Kasumi-1 (cell line): ENCODE measurements at regions not wholly inside any gene's neighbourhood (a gene's known extent, or its start where the extent isn't known, plus 50 kb on each side); places are given as distances from the start of the nearest gene placed in this dataset.
A peak's percentile ranks its signal among the peaks of the same experiment; 100 is the strongest.

Experiments used
- DNase-seq, 2 experiments: peaks; one replicate each; lab custom pipeline; 2025; lab: John Stamatoyannopoulos, UW

GRCh38 chrX:63993936-63994335 lies 208.9 kb upstream of the ARHGEF9 start:
- DNase-seq: peak; percentile 71 to 85

- DNase-seq: no peak
Observed at GRCh38 chrX:63985906-63986305, 200.9 kb upstream of the ARHGEF9 start.

- no peak for DNase-seq
Observed at GRCh38 chrX:63979480-63979879, 194.5 kb upstream of the ARHGEF9 start.

- DNase-seq: no peak
Observed at GRCh38 chrX:63967551-63967950, 182.5 kb upstream of the ARHGEF9 start.

- DNase-seq: no peak
Observed at GRCh38 chrX:63963095-63963784, 178.2 kb upstream of the ARHGEF9 start.

- no peak for DNase-seq
Observed at GRCh38 chrX:63961964-63962363, 176.9 kb upstream of the ARHGEF9 start.

- DNase-seq: peak; percentile 31 to 43
Observed at GRCh38 chrX:63959975-63960374, 175.0 kb upstream of the ARHGEF9 start.

- DNase-seq: no peak
Observed at GRCh38 chrX:63958134-63958865, 173.3 kb upstream of the ARHGEF9 start.

GRCh38 chrX:63935835-63936234 lies 150.8 kb upstream of the ARHGEF9 start:
- DNase-seq: no peak

- DNase-seq: no peak
Observed at GRCh38 chrX:63934791-63935190, 149.8 kb upstream of the ARHGEF9 start.

- DNase-seq: no peak
Observed at GRCh38 chrX:63934160-63934559, 149.1 kb upstream of the ARHGEF9 start.

- DNase-seq: no peak
Observed at GRCh38 chrX:63932907-63933306, 147.9 kb upstream of the ARHGEF9 start.

- peak; percentile 8 to 14 for DNase-seq
Observed at GRCh38 chrX:63932006-63932405, 147.0 kb upstream of the ARHGEF9 start.

- DNase-seq: peak; percentile 33
Observed at GRCh38 chrX:63930140-63930539, 145.1 kb upstream of the ARHGEF9 start.

GRCh38 chrX:63929608-63930007 lies 144.6 kb upstream of the ARHGEF9 start:
- DNase-seq: no peak

- DNase-seq: no peak
Observed at GRCh38 chrX:63927848-63928247, 142.8 kb upstream of the ARHGEF9 start.

- DNase-seq: no peak
Observed at GRCh38 chrX:63922221-63922620, 137.2 kb upstream of the ARHGEF9 start.

- DNase-seq: no peak
Observed at GRCh38 chrX:63920875-63921274, 135.9 kb upstream of the ARHGEF9 start.

- no peak for DNase-seq
Observed at GRCh38 chrX:63919081-63919480, 134.1 kb upstream of the ARHGEF9 start.

- peak; percentile 2 to 40 for DNase-seq
Observed at GRCh38 chrX:63918611-63919010, 133.6 kb upstream of the ARHGEF9 start.

GRCh38 chrX:63917296-63917695 lies 132.3 kb upstream of the ARHGEF9 start:
- no peak for DNase-seq

- DNase-seq: no peak
Observed at GRCh38 chrX:63913719-63914118, 128.7 kb upstream of the ARHGEF9 start.

- no peak for DNase-seq
Observed at GRCh38 chrX:63889001-63889400, 104.0 kb upstream of the ARHGEF9 start.
